Transverse colon (tissue), 4 donors: ENCODE measurements at regions not wholly inside any gene's neighbourhood (a gene's known extent, or its start where the extent isn't known, plus 50 kb on each side); places are given as distances from the start of the nearest gene placed in this dataset.

Experiments
- DNase-seq: peaks from one replicate; pipeline ENCODE4 v3.0.0-alpha.2; 2019
- H3K27ac ChIP-seq, 4 donors: fragments of 200-600 bp; sonication (generic); 2 replicates each; pipeline ENCODE4 v1.5.1; 2016 to 2018; ENCODE audit warnings: inconsistent platforms in 4 of 4
- H3K27me3 ChIP-seq: fragments of 200-600 bp; sonication (generic); 2 replicates; pipeline ENCODE4 v1.5.1; 2017; ENCODE audit warnings: inconsistent platforms
- H3K36me3 ChIP-seq, 4 donors: fragments of 200-600 bp; sonication (generic); 2 replicates each; pipeline ENCODE4 v1.5.1; 2017 to 2019; ENCODE audit warnings: inconsistent platforms in 4 of 4
- H3K4me1 ChIP-seq, 4 donors: fragments of 200-600 bp; sonication (generic); 2 replicates each; pipeline ENCODE4 v1.5.1; 2017 to 2020; ENCODE audit warnings: inconsistent platforms in 4 of 4
- H3K4me3 ChIP-seq, 4 donors: fragments of 200-600 bp; sonication (generic); 1 replicate in 1 of 4; 2 replicates in 3 of 4; pipeline versions ENCODE4 v1.5.1 to v1.6.1; 2017 to 2019; ENCODE audit warnings: inconsistent platforms in 4 of 4
- H3K9me3 ChIP-seq, 2 donors: fragments of 200-600 bp; sonication (generic); 2 replicates each; pipeline ENCODE4 v1.5.1; 2017 to 2019; ENCODE audit warnings: inconsistent platforms in 2 of 2
- CTCF ChIP-seq, 5 experiments: fragments of 200-600 bp in 3 of 5; fragments of 450-650 bp in 2 of 5; sonication (generic) in 3 of 5; IDR thresholded peaks; 1 replicate in 2 of 5; 2 replicates in 3 of 5; pipeline ENCODE4 v1.5.1; 2016 to 2017; ENCODE audit warnings: antibody characterized with exemption in 5 of 5, inconsistent platforms in 3 of 5, mild to moderate bottlenecking in 2 of 5, moderate library complexity in 1 of 5
- EP300 ChIP-seq: sonication (generic); formaldehyde crosslinking; IDR thresholded peaks from one replicate; pipeline ENCODE4 v1.6.1; 2017; ENCODE audit warnings: antibody characterized with exemption, low read depth
- POLR2A ChIP-seq: fragments of 450-650 bp; IDR thresholded peaks from one replicate; pipeline ENCODE4 v1.6.1; 2016; ENCODE audit warnings: antibody characterized with exemption, mild to moderate bottlenecking, moderate library complexity
- POLR2AphosphoS5 ChIP-seq, 3 donors: sonication (generic); formaldehyde crosslinking; IDR thresholded peaks; one replicate each; pipeline ENCODE4 v1.6.1; 2016; ENCODE audit warnings: antibody characterized with exemption in 3 of 3
- WGBS, 2 donors: methylation state at CpG; one replicate each; pipeline ENCODE4 v1.1.5; 2018; ENCODE audit warnings: low coverage in 1 of 2; 5-methylcytosine and 5-hydroxymethylcytosine counted together
- in situ Hi-C, 4 donors: fragments of 200-750 bp; cut with MboI; loops; one replicate each; pipeline versions ENCODE4 v1.15.0 to v1.15.1; 2017; ENCODE audit warnings: low sequenced_read_pairs in 3 of 4, low pct_ligation_motif_present in 1 of 4, low pct_unique_long_range_greater_than_20kb in 1 of 4
- intact Hi-C: fragments of 100-400 bp; cut with DNase I; formaldehyde crosslinking; loops from one replicate; pipeline ENCODE4 v1.15.1; 2023; ENCODE audit warnings: low total_unique reads

DNA sequence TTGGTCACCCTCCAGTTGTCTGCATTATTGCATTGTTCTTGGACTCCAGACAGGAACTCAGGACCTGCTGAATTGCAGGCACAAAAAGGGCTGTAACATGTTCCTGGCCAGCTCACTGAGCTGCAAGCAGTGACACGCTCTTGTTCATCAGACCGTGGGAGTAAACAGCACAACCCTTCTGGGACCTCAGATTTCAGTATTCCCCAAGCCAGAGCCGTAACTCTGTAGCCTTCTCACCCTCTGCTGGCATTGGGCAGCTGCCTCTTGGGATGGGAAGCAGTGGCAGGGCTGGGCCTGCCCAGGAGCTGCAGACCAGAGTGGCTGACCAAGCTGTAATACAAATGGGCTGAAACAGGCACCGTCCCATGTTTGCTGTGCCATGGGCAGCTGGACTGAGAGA, 607.1 kb upstream of the BCHE start:
- Histone ChIP-seq H3K9me3 (no peaks in the 10 kb centered on the region), H3K27ac (no peak overlapping the region), H3K27me3 (no peaks in the 10 kb centered on the region), H3K36me3 (no peaks in the 10 kb centered on the region), H3K4me1 (no peaks in the 10 kb centered on the region), H3K4me3 (no peak overlapping the region)
- no peak for TF ChIP-seq POLR2AphosphoS5 (IDR thresholded peaks at IDR 0.05)
- TF ChIP-seq EP300 = no peak
- TF ChIP-seq CTCF (IDR thresholded peaks at IDR 0.05) = no peak
- TF ChIP-seq POLR2A = no peak
- in situ Hi-C loops (no loop called here), intact Hi-C loops (no loop called here)
- WGBS, 2 donors = 57% methylated on average over 4 of the region's 4 CpGs; no CpG with 5 or more reads in 1 of the 2 donors
- no peak for DNase-seq

GRCh38 chr3:166435469-166436057, 598.3 kb upstream of the BCHE start:
- H3K27me3 ChIP-seq = no peaks in the 10 kb centered on the region
- H3K9me3 ChIP-seq = no peaks in the 10 kb centered on the region
- H3K36me3 ChIP-seq = no peaks in the 10 kb centered on the region
- DNase-seq = no peak
- H3K4me3 ChIP-seq = no peak overlapping the region
- WGBS, 2 donors = 85 to 86% methylated on average over 3 of the region's 3 CpGs
- TF ChIP-seq POLR2A = no peak
- TF ChIP-seq POLR2AphosphoS5 (IDR thresholded peaks at IDR 0.05) = no peak
- no peak for TF ChIP-seq EP300
- no peak for TF ChIP-seq CTCF (IDR thresholded peaks at IDR 0.05)
- H3K4me1 ChIP-seq = no peaks in the 10 kb centered on the region
- no peak overlapping the region for H3K27ac ChIP-seq
- intact Hi-C loops = no loop called here
- in situ Hi-C loops = no loop called here

- intact Hi-C loops (no loop called here), in situ Hi-C loops (no loop called here)
- H3K9me3 ChIP-seq = no peaks in the 10 kb centered on the region
- H3K4me1 ChIP-seq = no peaks in the 10 kb centered on the region
- no peak for DNase-seq
- no peak overlapping the region for H3K4me3 ChIP-seq
- H3K36me3 ChIP-seq = no peaks in the 10 kb centered on the region
- H3K27ac ChIP-seq = no peak overlapping the region
- no peak for TF ChIP-seq POLR2A
- no peak for TF ChIP-seq POLR2AphosphoS5 (IDR thresholded peaks at IDR 0.05)
- TF ChIP-seq CTCF (IDR thresholded peaks at IDR 0.05) = no peak
- no peak for TF ChIP-seq EP300
- WGBS, 2 donors = 53 to 63% methylated on average over 2 of the region's 2 CpGs
- no peaks in the 10 kb centered on the region for H3K27me3 ChIP-seq
These were observed 595.8 kb upstream of the BCHE start for GRCh38 chr3:166433060-166433459.

- no peak for DNase-seq
- no peaks in the 10 kb centered on the region for H3K36me3 ChIP-seq
- 83 to 85% methylated on average over 2 to 4 of the region's 4 CpGs for WGBS, 2 donors
- in situ Hi-C loops (no loop called here), intact Hi-C loops (no loop called here)
- H3K27ac ChIP-seq = no peak overlapping the region
- H3K4me1 ChIP-seq = no peaks in the 10 kb centered on the region
- TF ChIP-seq POLR2AphosphoS5 (IDR thresholded peaks at IDR 0.05) (no peak), EP300 (no peak), CTCF (IDR thresholded peaks at IDR 0.05) (no peak), POLR2A (no peak)
- H3K27me3 ChIP-seq = no peaks in the 10 kb centered on the region
- no peak overlapping the region for H3K4me3 ChIP-seq
- no peaks in the 10 kb centered on the region for H3K9me3 ChIP-seq
These were observed 588.8 kb upstream of the BCHE start for GRCh38 chr3:166425900-166426611.
